OCI-LY1 (cell line): ENCODE measurements at regions not wholly inside any gene's neighbourhood (a gene's known extent, or its start where the extent isn't known, plus 50 kb on each side); places are given as distances from the start of the nearest gene placed in this dataset.
"Not testable (repeated sequence)": the region's sequence is repeated elsewhere in the genome, so short reads cannot be mapped to it uniquely, and the experiment has no call there.

Experiments used
- H2AFZ ChIP-seq: fragments of 200-600 bp; sonication (generic), shearing (Covaris generic); 2 replicates; pipeline ENCODE4 v1.6.0; 2014; ENCODE audit warnings: antibody characterized with exemption, mild to moderate bottlenecking, low read length
- H3F3A ChIP-seq: fragments of 200-600 bp; sonication (generic), shearing (Covaris generic); 2 replicates; pipeline ENCODE4 v1.6.0; 2014; ENCODE audit warnings: mild to moderate bottlenecking, antibody characterized with exemption, low read length, moderate library complexity; ENCODE audit not compliant: insufficient read depth
- H3K27ac ChIP-seq: fragments of 200-600 bp; sonication (generic); 2 replicates; pipeline ENCODE4 v1.5.1; 2014; ENCODE audit warnings: low read length, mixed run types, mild to moderate bottlenecking, low read depth; ENCODE audit not compliant: poor library complexity, severe bottlenecking
- H3K27me3 ChIP-seq: fragments of 200-600 bp; sonication (generic); 2 replicates; pipeline ENCODE4 v1.6.0; 2014; ENCODE audit warnings: antibody characterized with exemption, mild to moderate bottlenecking, low read length, moderate library complexity; ENCODE audit not compliant: insufficient read depth
- H3K36me3 ChIP-seq: fragments of 200-600 bp; sonication (generic); 2 replicates; pipeline ENCODE4 v1.6.1; 2014; ENCODE audit warnings: mild to moderate bottlenecking, antibody characterized with exemption, low read length, moderate library complexity, mixed read lengths; ENCODE audit not compliant: insufficient read depth
- H3K4me1 ChIP-seq: fragments of 200-600 bp; sonication (generic); 2 replicates; pipeline ENCODE4 v1.5.1; 2014; ENCODE audit warnings: mild to moderate bottlenecking, low read length, moderate library complexity; ENCODE audit not compliant: insufficient read depth, severe bottlenecking
- H3K4me2 ChIP-seq: fragments of 200-600 bp; sonication (generic), shearing (Covaris generic); 2 replicates; pipeline ENCODE4 v1.6.1; 2014; ENCODE audit warnings: low read length
- H3K4me3 ChIP-seq: fragments of 200-600 bp; sonication (generic); 2 replicates; pipeline ENCODE4 v1.5.1; 2014; ENCODE audit warnings: low read length, low read depth, mild to moderate bottlenecking, mixed read lengths; ENCODE audit not compliant: poor library complexity, severe bottlenecking
- H3K79me2 ChIP-seq: fragments of 200-600 bp; shearing (Covaris generic); 2 replicates; pipeline ENCODE4 v1.6.1; 2016; ENCODE audit warnings: mixed run types, low read length, mixed read lengths; ENCODE audit not compliant: insufficient read depth
- H3K9ac ChIP-seq: fragments of 200-600 bp; sonication (generic), shearing (Covaris generic); 2 replicates; pipeline ENCODE4 v1.6.1; 2014; ENCODE audit warnings: mild to moderate bottlenecking, low read length, mixed read lengths
- H3K9me2 ChIP-seq: fragments of 200-600 bp; sonication (generic), shearing (Covaris generic); 2 replicates; pipeline ENCODE4 v1.6.1; 2014; ENCODE audit warnings: low read depth, mild to moderate bottlenecking, low read length, mixed read lengths
- H3K9me3 ChIP-seq: fragments of 200-600 bp; shearing (Covaris generic); 2 replicates; pipeline ENCODE4 v1.6.1; 2014; ENCODE audit warnings: low read length, mixed read lengths
- H4K20me1 ChIP-seq: fragments of 200-600 bp; sonication (generic), shearing (Covaris generic); 2 replicates; pipeline ENCODE4 v1.6.0; 2016; ENCODE audit warnings: mild to moderate bottlenecking, low read length; ENCODE audit not compliant: insufficient read depth
- EZH2 ChIP-seq: fragments of 200-600 bp; sonication (generic), shearing (Covaris generic); IDR thresholded peaks from 2 replicates; pipeline ENCODE4 v1.8.0; 2017; ENCODE audit warnings: borderline replicate concordance, mixed run types, mild to moderate bottlenecking, antibody characterized with exemption, low read length, moderate library complexity, mixed read lengths
- TF ChIP-seq, protein P1 (sequence below): fragments of 200-600 bp; sonication (generic), shearing (Covaris generic); IDR thresholded peaks from 2 replicates; pipeline ENCODE4 v1.5.1; 2017; ENCODE audit warnings: mild to moderate bottlenecking, antibody characterized with exemption, low read length, moderate library complexity, mixed read lengths

DNA sequence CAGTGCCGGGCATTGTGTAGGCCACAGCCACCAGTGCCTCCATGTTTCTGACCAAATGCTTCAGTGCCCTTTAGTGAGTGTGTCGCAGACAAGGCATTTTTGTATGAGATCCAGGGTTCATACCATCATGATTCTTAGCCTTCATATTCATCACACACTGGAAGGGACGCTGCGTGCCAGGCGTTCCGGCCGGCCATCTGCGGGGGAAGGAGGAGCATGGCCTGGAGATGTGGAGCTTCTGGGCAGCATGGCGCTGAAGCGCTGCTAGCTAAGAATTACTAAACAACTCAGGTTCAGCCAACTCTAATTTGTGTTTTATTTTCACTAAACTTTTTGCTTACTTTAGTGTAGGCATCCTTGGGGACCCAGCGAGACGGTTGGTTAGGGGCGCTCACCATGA is 111.4 kb upstream of the EXOC2 start:
- Histone ChIP-seq H3K27ac (no peak overlapping the region), H3K4me1 (no peaks in the 10 kb centered on the region), H3K4me3 (no peak overlapping the region), H3K4me2 (no peak overlapping the region), H4K20me1 (no peaks in the 10 kb centered on the region), H3K9me3 (no peaks in the 10 kb centered on the region), H2AFZ (no peak overlapping the region), H3K79me2 (no peaks in the 10 kb centered on the region), H3K27me3 (no peaks in the 10 kb centered on the region), H3F3A (no peaks in the 10 kb centered on the region), H3K36me3 (no peaks in the 10 kb centered on the region), H3K9me2 (no peaks in the 10 kb centered on the region), H3K9ac (no peak overlapping the region)
- TF ChIP-seq, protein P1, sequence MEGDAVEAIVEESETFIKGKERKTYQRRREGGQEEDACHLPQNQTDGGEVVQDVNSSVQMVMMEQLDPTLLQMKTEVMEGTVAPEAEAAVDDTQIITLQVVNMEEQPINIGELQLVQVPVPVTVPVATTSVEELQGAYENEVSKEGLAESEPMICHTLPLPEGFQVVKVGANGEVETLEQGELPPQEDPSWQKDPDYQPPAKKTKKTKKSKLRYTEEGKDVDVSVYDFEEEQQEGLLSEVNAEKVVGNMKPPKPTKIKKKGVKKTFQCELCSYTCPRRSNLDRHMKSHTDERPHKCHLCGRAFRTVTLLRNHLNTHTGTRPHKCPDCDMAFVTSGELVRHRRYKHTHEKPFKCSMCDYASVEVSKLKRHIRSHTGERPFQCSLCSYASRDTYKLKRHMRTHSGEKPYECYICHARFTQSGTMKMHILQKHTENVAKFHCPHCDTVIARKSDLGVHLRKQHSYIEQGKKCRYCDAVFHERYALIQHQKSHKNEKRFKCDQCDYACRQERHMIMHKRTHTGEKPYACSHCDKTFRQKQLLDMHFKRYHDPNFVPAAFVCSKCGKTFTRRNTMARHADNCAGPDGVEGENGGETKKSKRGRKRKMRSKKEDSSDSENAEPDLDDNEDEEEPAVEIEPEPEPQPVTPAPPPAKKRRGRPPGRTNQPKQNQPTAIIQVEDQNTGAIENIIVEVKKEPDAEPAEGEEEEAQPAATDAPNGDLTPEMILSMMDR: no peak
- TF ChIP-seq EZH2: no peak

DNA sequence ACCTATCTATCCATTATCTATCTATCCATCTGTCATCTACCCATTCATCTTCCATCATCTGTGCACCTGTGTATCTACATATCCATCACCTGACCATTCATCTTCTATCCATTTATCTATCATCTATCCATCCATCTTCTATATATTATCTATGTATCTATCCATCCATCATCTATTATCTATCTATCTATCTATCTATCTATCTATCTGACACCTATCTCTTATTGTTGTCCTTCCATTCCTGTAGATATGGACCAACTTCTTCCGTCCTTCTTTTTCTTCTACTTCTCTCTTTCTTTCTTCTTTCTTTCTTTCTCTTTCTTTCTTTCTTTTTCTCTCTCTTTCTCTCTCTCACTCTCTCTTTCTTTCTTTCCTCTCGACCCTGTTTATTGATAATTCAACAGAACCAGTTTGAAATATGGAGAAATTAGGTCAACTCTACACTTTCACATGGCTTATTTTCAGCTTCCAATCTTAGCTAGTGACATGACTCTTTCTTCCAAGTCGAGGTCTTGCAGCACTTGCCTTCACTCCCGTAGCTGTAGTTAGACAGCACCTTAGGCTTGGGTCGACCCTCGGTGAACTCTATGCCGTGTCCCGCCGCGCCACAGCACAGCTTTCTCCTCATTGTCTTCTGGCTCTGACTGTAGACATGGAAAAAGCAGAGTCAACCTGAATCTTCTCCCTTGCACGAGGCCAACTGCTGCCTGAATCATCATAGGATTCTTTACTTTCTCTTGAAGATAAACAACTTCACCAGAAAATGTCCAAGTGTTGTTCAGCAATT is 110.4 kb upstream of the EXOC2 start:
- no peaks in the 10 kb centered on the region for H3K9me3 ChIP-seq
- H3K4me3 ChIP-seq: no peak overlapping the region
- H4K20me1 ChIP-seq: no peaks in the 10 kb centered on the region
- no peaks in the 10 kb centered on the region for H3K4me1 ChIP-seq
- H3F3A ChIP-seq: no peaks in the 10 kb centered on the region
- H3K79me2 ChIP-seq: no peaks in the 10 kb centered on the region
- H3K27ac ChIP-seq: no peak overlapping the region
- H3K9ac ChIP-seq: no peak overlapping the region
- no peak for TF ChIP-seq EZH2
- TF ChIP-seq, protein P1: no peak
- no peak overlapping the region for H2AFZ ChIP-seq
- no peaks in the 10 kb centered on the region for H3K36me3 ChIP-seq
- H3K4me2 ChIP-seq: no peak overlapping the region
- H3K27me3 ChIP-seq: no peaks in the 10 kb centered on the region
- H3K9me2 ChIP-seq: no peaks in the 10 kb centered on the region

- no peaks in the 10 kb centered on the region for H3K36me3 ChIP-seq
These were observed 109.8 kb upstream of the EXOC2 start for GRCh38 chr6:802701-803100.

GRCh38 chr6:802223-802622 is 109.3 kb upstream of the EXOC2 start:
- not testable (repeated sequence) for H3K79me2 ChIP-seq, H3K4me2 ChIP-seq, H3K4me1 ChIP-seq, H3K9me3 ChIP-seq, H3K27ac ChIP-seq, H3K36me3 ChIP-seq, H3F3A ChIP-seq, H3K4me3 ChIP-seq, H3K9me2 ChIP-seq, H3K27me3 ChIP-seq, H4K20me1 ChIP-seq, H2AFZ ChIP-seq, H3K9ac ChIP-seq

More at GRCh38 chr6:802701-803100, 109.8 kb upstream of the EXOC2 start:
- Histone ChIP-seq H2AFZ (no peak overlapping the region), H3K9me2 (no peaks in the 10 kb centered on the region), H3K4me3 (no peak overlapping the region), H3K27me3 (no peaks in the 10 kb centered on the region), H3K4me2 (no peak overlapping the region), H3F3A (no peaks in the 10 kb centered on the region), H3K9me3 (no peaks in the 10 kb centered on the region), H3K9ac (no peak overlapping the region), H3K27ac (no peak overlapping the region), H3K4me1 (no peaks in the 10 kb centered on the region), H4K20me1 (no peaks in the 10 kb centered on the region), H3K79me2 (no peaks in the 10 kb centered on the region)
- TF ChIP-seq EZH2: no peak
- TF ChIP-seq, protein P1: no peak
